GM10266 (cell line): ENCODE measurements at regions not wholly inside any gene's neighbourhood (a gene's known extent, or its start where the extent isn't known, plus 50 kb on each side); places are given as distances from the start of the nearest gene placed in this dataset.
"Not testable (repeated sequence)": the region's sequence is repeated elsewhere in the genome, so short reads cannot be mapped to it uniquely, and the experiment has no call there.

ENCODE experiments used
- DNase-seq: peaks from one replicate; pipeline ENCODE4 v3.0.0; 2012; ENCODE audit errors: extremely low spot score
- CTCF ChIP-seq: IDR thresholded peaks from 2 replicates; pipeline ENCODE4 v1.5.1; 2012; ENCODE audit warnings: mild to moderate bottlenecking, low read depth; ENCODE audit not compliant: control insufficient read depth, insufficient read depth; ENCODE audit errors: missing control alignments

DNA sequence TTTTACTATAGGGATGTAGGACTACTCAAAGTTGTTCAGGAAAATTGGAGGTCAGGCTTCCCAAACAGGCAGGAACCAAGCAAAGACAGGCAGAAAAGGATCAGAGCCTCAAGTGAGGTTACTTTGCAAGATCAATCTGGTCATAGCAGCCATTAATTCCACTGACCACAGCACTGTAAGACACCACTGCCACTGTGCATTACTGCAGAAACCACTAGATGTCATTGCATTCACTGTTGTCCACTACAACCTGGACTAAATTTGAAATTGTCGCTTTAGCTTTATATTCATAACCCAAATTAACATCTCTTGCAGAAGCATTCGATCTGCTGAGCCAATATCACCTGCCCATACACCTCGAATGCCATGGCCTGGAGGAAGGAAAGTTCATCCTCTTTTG lies 126.9 kb upstream of the UFL1 start:
- DNase-seq = no peak
- TF ChIP-seq CTCF = peak; percentile 36

DNA sequence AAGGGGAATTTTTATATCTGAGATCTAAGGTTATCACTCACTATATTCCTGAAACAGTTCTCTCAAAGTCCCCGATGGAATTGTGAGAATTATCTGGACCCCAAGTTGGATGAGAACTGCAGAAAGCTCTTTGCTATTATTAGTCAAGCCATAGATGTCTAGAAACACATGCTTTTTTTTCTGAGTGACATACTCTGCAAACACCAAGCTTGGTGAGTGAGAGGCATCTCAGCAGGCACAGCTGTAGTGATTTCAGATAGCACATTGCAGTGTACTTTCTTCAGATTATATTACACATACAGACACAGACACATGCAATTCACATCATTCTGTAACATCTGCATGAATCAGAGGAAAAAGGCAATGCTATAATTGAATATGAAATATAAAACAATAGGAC lies 111.1 kb upstream of the UFL1 start:
- TF ChIP-seq CTCF = no peak
- DNase-seq = no peak

GRCh38 chr6:96420294-96420693 lies 101.3 kb upstream of the UFL1 start:
- no peak for DNase-seq
- TF ChIP-seq CTCF = no peak

GRCh38 chr6:96433950-96434349 lies 87.7 kb upstream of the UFL1 start:
- DNase-seq = no peak

DNA sequence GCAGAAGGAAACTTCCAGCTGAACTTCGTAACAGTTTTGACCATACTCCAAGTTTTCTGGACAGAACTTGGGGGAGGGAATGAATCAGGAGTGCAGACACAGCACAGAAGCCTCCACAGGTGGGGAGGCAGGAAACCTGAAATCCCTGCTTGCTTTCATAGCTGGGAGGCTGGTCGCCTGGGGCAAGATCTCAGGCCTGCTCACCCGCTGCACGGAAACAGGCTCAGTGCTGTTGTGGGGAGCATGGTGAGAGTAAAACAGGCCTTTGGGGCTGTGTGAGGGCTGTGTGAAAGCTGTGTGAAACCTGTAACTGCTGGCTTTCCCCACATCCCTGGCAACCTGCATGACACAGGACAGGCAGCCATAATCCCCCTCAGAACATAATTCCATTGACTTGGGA lies 85.2 kb upstream of the UFL1 start:
- no peak for TF ChIP-seq CTCF
- no peak for DNase-seq

More at GRCh38 chr6:96433950-96434349, 87.7 kb upstream of the UFL1 start:
- TF ChIP-seq CTCF = no peak

- DNase-seq = not testable (repeated sequence)
Observed at GRCh38 chr6:96437228-96437627, 84.4 kb upstream of the UFL1 start.

DNA sequence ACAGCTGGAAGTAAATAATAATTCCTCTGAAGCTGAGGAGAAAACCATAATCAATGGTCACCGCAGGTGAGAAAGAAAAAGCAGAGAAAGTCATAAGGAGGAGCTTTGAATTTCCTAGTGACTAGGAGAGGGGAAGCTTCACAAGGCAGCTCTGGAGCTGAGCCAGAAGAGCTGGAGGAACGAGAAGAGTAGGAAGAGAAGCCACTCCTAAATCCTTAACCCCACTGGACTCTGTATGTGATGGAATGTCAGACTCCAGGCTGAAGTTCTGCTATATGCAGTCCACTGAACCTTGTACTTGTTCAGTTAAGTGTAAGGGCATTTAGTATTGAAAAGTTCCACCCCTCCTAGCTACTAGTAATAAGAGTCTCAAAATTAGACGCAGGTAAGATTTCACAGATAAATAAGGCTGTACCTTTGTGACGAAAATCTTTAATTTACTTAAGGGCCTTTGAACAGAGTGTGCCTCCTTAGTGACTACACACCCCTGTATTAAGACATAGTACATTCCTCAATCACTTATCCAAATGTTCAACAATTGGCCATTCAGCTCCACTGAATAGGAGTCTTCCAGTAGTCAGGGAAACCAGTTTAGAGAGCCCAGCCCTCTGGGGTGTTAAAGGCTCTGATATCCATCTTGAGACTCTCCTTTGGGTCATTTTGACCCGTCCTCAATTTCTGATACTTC lies 71.4 kb upstream of the UFL1 start:
- no peak for TF ChIP-seq CTCF
- no peak for DNase-seq

- no peak for DNase-seq
- TF ChIP-seq CTCF = no peak
Observed at GRCh38 chr6:96450770-96451130, 70.9 kb upstream of the UFL1 start.
